Activated T-cell treated with anti-CD3 and anti-CD28 coated beads, Interleukin-2, amount 50 U/mL, for 4 hours (primary cell): ENCODE measurements at regions not wholly inside any gene's neighbourhood (a gene's known extent, or its start where the extent isn't known, plus 50 kb on each side); places are given as distances from the start of the nearest gene placed in this dataset.

Source experiments
- ATAC-seq, 2 donors: fragments of 200-7000 bp; cut with Tn5 transposase; one replicate each; pipeline ENCODE4 v1.10.0; 2021
- DNase-seq: peaks from one replicate; pipeline ENCODE4 v3.0.0-alpha.2; 2020
- H3K27me3 Mint-ChIP-seq: one replicate; pipeline ENCODE4 v1.8.0; 2021; ENCODE audit warnings: low read depth, mixed read lengths
- H3K36me3 Mint-ChIP-seq: one replicate; pipeline ENCODE4 v1.8.0; 2022; ENCODE audit warnings: mixed read lengths; ENCODE audit not compliant: insufficient read depth
- H3K4me1 Mint-ChIP-seq: one replicate; pipeline ENCODE4 v1.8.0; 2021; ENCODE audit warnings: low read depth, mixed read lengths
- H3K4me3 Mint-ChIP-seq: one replicate; pipeline ENCODE4 v1.8.0; 2021; ENCODE audit warnings: mild to moderate bottlenecking, moderate library complexity, mixed read lengths
- H3K9me3 Mint-ChIP-seq: one replicate; pipeline ENCODE4 v1.8.0; 2021; ENCODE audit warnings: mixed read lengths

- DNase-seq (no peak), ATAC-seq (no peak)
- peaks cover 3% of the 10 kb centered on the region for H3K27me3 Mint-ChIP-seq
- no peak overlapping the region for H3K4me3 Mint-ChIP-seq
- no peaks in the 10 kb centered on the region for H3K36me3 Mint-ChIP-seq
- H3K9me3 Mint-ChIP-seq: no peaks in the 10 kb centered on the region
- no peaks in the 10 kb centered on the region for H3K4me1 Mint-ChIP-seq
These were observed 219.1 kb downstream of the SEC23IP start for GRCh38 chr10:120111628-120112027.

GRCh38 chr10:120112809-120113208, 220.3 kb downstream of the SEC23IP start:
- no peak overlapping the region for H3K4me3 Mint-ChIP-seq
- H3K36me3 Mint-ChIP-seq: no peaks in the 10 kb centered on the region

GRCh38 chr10:120115959-120116358, 223.4 kb downstream of the SEC23IP start:
- Mint-ChIP-seq H3K27me3 (peaks cover 6% of the 10 kb centered on the region), H3K36me3 (no peaks in the 10 kb centered on the region), H3K4me1 (no peaks in the 10 kb centered on the region), H3K9me3 (no peaks in the 10 kb centered on the region), H3K4me3 (no peak overlapping the region)
- DNase-seq (no peak), ATAC-seq (no peak)

More at GRCh38 chr10:120112809-120113208, 220.3 kb downstream of the SEC23IP start:
- no peaks in the 10 kb centered on the region for H3K4me1 Mint-ChIP-seq
- peaks cover 5% of the 10 kb centered on the region for H3K27me3 Mint-ChIP-seq
- no peak for ATAC-seq
- no peak for DNase-seq
- no peaks in the 10 kb centered on the region for H3K9me3 Mint-ChIP-seq

GRCh38 chr10:120121768-120122167, 229.2 kb downstream of the SEC23IP start:
- no peaks in the 10 kb centered on the region for H3K36me3 Mint-ChIP-seq
- H3K4me1 Mint-ChIP-seq: no peaks in the 10 kb centered on the region
- no peak for ATAC-seq
- H3K4me3 Mint-ChIP-seq: no peak overlapping the region
- no peak for DNase-seq
- H3K9me3 Mint-ChIP-seq: no peaks in the 10 kb centered on the region
- peaks cover 6% of the 10 kb centered on the region for H3K27me3 Mint-ChIP-seq

- peaks cover 17% of the 10 kb centered on the region for H3K27me3 Mint-ChIP-seq
- H3K4me1 Mint-ChIP-seq: no peaks in the 10 kb centered on the region
- DNase-seq (no peak), ATAC-seq (no peak)
- no peaks in the 10 kb centered on the region for H3K36me3 Mint-ChIP-seq
- no peaks in the 10 kb centered on the region for H3K9me3 Mint-ChIP-seq
- no peak overlapping the region for H3K4me3 Mint-ChIP-seq
These were observed 238.7 kb downstream of the SEC23IP start for GRCh38 chr10:120131183-120131582.

- Mint-ChIP-seq H3K36me3 (no peaks in the 10 kb centered on the region), H3K4me1 (no peaks in the 10 kb centered on the region), H3K4me3 (no peak overlapping the region), H3K9me3 (no peaks in the 10 kb centered on the region), H3K27me3 (peaks cover 11% of the 10 kb centered on the region)
- DNase-seq (no peak), ATAC-seq (no peak)
These were observed 240.3 kb downstream of the SEC23IP start for GRCh38 chr10:120132811-120133210.

GRCh38 chr10:120138689-120139088, 246.2 kb downstream of the SEC23IP start:
- no peak for ATAC-seq
- H3K9me3 Mint-ChIP-seq: no peaks in the 10 kb centered on the region
- DNase-seq: no peak
- peaks cover 9% of the 10 kb centered on the region for H3K27me3 Mint-ChIP-seq
- no peak overlapping the region for H3K4me3 Mint-ChIP-seq
- H3K36me3 Mint-ChIP-seq: no peaks in the 10 kb centered on the region
- no peaks in the 10 kb centered on the region for H3K4me1 Mint-ChIP-seq

- DNase-seq (no peak), ATAC-seq (no peak)
- Mint-ChIP-seq H3K9me3 (no peaks in the 10 kb centered on the region), H3K36me3 (no peaks in the 10 kb centered on the region), H3K4me1 (no peaks in the 10 kb centered on the region), H3K27me3 (peaks cover 14% of the 10 kb centered on the region), H3K4me3 (no peak overlapping the region)
These were observed 252.6 kb downstream of the SEC23IP start for GRCh38 chr10:120145107-120145506.

- DNase-seq (no peak), ATAC-seq (no peak)
- Mint-ChIP-seq H3K36me3 (no peaks in the 10 kb centered on the region), H3K4me1 (no peaks in the 10 kb centered on the region), H3K4me3 (no peak overlapping the region), H3K27me3 (peaks cover 7% of the 10 kb centered on the region), H3K9me3 (peaks cover 5% of the 10 kb centered on the region)
These were observed 264.2 kb downstream of the SEC23IP start for GRCh38 chr10:120156614-120157274.

- ATAC-seq (no peak), DNase-seq (no peak)
- H3K36me3 Mint-ChIP-seq: no peaks in the 10 kb centered on the region
- H3K4me3 Mint-ChIP-seq: no peak overlapping the region
- no peaks in the 10 kb centered on the region for H3K9me3 Mint-ChIP-seq
- no peaks in the 10 kb centered on the region for H3K4me1 Mint-ChIP-seq
- H3K27me3 Mint-ChIP-seq: peaks cover under 1% of the 10 kb centered on the region
These were observed 268.6 kb downstream of the SEC23IP start for GRCh38 chr10:120161111-120161510.

GRCh38 chr10:120162471-120162870, 269.9 kb downstream of the SEC23IP start:
- Mint-ChIP-seq H3K4me1 (no peaks in the 10 kb centered on the region), H3K36me3 (no peaks in the 10 kb centered on the region)
- ATAC-seq: no peak

GRCh38 chr10:120172356-120172755, 279.8 kb downstream of the SEC23IP start:
- DNase-seq: no peak
- no peaks in the 10 kb centered on the region for H3K9me3 Mint-ChIP-seq

More at GRCh38 chr10:120162471-120162870, 269.9 kb downstream of the SEC23IP start:
- no peaks in the 10 kb centered on the region for H3K9me3 Mint-ChIP-seq
- no peak overlapping the region for H3K4me3 Mint-ChIP-seq
- H3K27me3 Mint-ChIP-seq: no peaks in the 10 kb centered on the region
- DNase-seq: no peak

GRCh38 chr10:120174491-120174890, 282.0 kb downstream of the SEC23IP start:
- Mint-ChIP-seq H3K4me1 (no peaks in the 10 kb centered on the region), H3K4me3 (no peak overlapping the region), H3K9me3 (no peaks in the 10 kb centered on the region), H3K36me3 (no peaks in the 10 kb centered on the region), H3K27me3 (peaks cover 13% of the 10 kb centered on the region)
- ATAC-seq (no peak), DNase-seq (no peak)

More at GRCh38 chr10:120172356-120172755, 279.8 kb downstream of the SEC23IP start:
- Mint-ChIP-seq H3K4me3 (no peak overlapping the region), H3K4me1 (no peaks in the 10 kb centered on the region), H3K36me3 (no peaks in the 10 kb centered on the region), H3K27me3 (peaks cover 11% of the 10 kb centered on the region)
- ATAC-seq: no peak

- Mint-ChIP-seq H3K27me3 (peaks cover 2% of the 10 kb centered on the region), H3K9me3 (no peaks in the 10 kb centered on the region), H3K4me1 (no peaks in the 10 kb centered on the region), H3K4me3 (no peak overlapping the region), H3K36me3 (no peaks in the 10 kb centered on the region)
- ATAC-seq (no peak), DNase-seq (no peak)
These were observed 279.7 kb upstream of the PLPP4 start for GRCh38 chr10:120177330-120177729.

GRCh38 chr10:120180160-120180559, 276.9 kb upstream of the PLPP4 start:
- Mint-ChIP-seq H3K4me1 (no peaks in the 10 kb centered on the region), H3K4me3 (no peak overlapping the region), H3K36me3 (no peaks in the 10 kb centered on the region), H3K27me3 (peaks cover 4% of the 10 kb centered on the region), H3K9me3 (no peaks in the 10 kb centered on the region)
- no peak for DNase-seq
- ATAC-seq: no peak
